Omental fat pad (tissue), 3 donors: ENCODE measurements at regions not wholly inside any gene's neighbourhood (a gene's known extent, or its start where the extent isn't known, plus 50 kb on each side); places are given as distances from the start of the nearest gene placed in this dataset.
"Not testable (repeated sequence)": the region's sequence is repeated elsewhere in the genome, so short reads cannot be mapped to it uniquely, and the experiment has no call there.

ENCODE experiments used
- ATAC-seq: fragments of 150-250 bp; one replicate; pipeline ENCODE4 v1.9.1; 2016; ENCODE audit warnings: mild to moderate bottlenecking, moderate library complexity; ENCODE audit not compliant: low FRiP score
- DNase-seq: peaks from one replicate; pipeline ENCODE4 v3.0.0-alpha.2; 2019; ENCODE audit warnings: low spot score
- TF ChIP-seq, protein P1 (sequence below), 3 donors: fragments of 450-650 bp; IDR thresholded peaks; one replicate each; pipeline ENCODE4 v1.5.1; 2016 to 2017; ENCODE audit warnings: antibody characterized with exemption in 3 of 3, mild to moderate bottlenecking in 3 of 3, moderate library complexity in 2 of 3

DNA sequence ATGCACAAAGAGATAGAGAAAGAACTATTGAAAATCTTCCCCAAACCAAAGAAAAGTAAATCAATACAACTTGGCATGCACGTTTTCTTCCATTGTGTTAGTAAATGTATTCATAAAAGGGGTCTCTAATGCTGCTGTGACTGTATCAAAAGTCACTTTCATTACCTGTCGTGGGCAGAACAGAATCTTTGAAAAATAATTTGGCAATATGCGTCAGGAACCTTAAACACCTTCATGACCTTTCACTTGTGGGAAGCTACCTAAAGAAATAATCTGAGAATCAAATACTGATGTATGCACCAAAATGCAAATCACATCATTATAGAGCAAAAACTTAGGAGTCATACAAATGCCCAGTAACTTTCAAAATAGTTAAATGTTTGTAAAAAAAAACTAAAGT lies 105.3 kb downstream of the ARL4C start:
- DNase-seq (no peak), ATAC-seq (no peak)
- TF ChIP-seq, protein P1, sequence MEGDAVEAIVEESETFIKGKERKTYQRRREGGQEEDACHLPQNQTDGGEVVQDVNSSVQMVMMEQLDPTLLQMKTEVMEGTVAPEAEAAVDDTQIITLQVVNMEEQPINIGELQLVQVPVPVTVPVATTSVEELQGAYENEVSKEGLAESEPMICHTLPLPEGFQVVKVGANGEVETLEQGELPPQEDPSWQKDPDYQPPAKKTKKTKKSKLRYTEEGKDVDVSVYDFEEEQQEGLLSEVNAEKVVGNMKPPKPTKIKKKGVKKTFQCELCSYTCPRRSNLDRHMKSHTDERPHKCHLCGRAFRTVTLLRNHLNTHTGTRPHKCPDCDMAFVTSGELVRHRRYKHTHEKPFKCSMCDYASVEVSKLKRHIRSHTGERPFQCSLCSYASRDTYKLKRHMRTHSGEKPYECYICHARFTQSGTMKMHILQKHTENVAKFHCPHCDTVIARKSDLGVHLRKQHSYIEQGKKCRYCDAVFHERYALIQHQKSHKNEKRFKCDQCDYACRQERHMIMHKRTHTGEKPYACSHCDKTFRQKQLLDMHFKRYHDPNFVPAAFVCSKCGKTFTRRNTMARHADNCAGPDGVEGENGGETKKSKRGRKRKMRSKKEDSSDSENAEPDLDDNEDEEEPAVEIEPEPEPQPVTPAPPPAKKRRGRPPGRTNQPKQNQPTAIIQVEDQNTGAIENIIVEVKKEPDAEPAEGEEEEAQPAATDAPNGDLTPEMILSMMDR (IDR thresholded peaks at IDR 0.05) = no peak

DNA sequence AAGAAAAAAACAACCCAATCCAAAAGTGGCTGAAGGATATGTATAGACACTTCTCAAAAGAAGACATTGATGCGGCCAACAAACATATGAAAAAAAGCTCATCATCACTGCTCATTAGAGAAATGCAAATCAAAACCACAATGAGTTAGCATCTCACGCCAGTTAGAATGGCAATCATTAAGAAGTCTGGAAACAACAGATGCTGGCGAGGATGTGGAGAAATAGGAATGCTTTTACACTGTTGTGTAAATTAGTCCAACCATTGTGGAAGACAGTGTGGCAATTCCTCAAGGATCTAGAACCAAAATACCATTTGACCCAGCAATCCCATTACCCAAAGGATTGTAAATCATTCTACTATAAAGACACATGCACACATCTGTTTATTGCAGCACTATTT lies 107.2 kb downstream of the ARL4C start:
- DNase-seq, ATAC-seq: not testable (repeated sequence)

DNA sequence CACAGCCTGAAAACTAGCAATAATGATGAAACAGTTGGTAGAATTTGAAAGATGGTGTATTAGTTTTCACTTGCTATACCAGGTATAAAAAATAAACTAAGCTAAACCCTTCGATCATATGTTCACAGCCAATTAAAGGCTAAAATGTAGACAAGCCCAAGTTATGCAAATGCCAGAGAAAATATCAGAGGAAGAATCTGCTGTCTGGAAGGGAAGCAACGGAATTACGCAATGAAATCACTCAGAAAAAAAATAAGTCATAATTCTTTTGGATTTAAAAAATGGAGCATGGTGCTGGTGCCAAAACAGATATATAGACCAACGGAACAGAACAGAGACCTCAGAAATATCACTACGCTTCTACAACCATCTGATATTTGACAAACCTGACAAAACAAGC lies 108.3 kb downstream of the ARL4C start:
- TF ChIP-seq, protein P1 (IDR thresholded peaks at IDR 0.05) = no peak
- DNase-seq = no peak
- no peak for ATAC-seq

DNA sequence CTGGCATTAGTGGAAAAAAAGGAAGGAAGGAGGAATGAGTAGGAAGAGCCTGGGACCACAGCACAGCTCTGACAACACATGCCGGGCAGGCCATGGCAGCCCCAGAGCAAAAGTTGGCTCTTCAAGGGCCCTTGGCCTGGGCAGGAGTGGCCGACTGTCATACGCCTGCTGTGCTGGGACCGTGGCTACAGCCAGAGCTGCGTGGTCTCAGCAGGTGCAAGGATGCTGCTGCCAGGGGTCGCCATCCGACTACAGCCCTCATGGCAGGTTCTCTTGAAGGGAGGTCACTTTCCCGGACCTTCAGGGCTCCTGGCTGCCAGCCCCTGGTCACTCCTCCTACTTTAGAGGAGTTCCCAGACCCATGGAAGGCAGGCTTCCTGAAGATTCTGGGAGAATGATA lies 109.9 kb downstream of the ARL4C start:
- DNase-seq (no peak), ATAC-seq (no peak)
- TF ChIP-seq, protein P1 (IDR thresholded peaks at IDR 0.05) = no peak

DNA sequence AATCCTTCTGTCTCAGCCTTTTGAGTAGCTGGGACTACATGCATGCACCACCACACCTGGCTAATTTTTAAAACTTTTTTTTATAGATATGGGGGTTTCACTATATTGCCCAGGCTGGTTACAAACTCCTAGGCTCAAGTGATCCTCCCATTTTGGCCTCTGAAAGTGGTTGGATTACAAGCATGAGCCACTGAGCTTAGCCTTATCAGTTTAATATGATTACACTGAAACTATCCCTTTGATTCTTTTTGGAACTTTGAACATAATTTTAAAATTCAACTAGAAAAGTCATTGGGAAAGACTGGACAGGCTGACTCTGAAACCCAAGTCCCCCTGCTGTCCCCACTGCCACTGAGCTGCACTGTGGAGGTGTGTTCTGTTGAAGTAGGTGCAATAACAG lies 114.8 kb downstream of the ARL4C start:
- TF ChIP-seq, protein P1 (IDR thresholded peaks at IDR 0.05) = no peak
- DNase-seq = no peak
- ATAC-seq = no peak

DNA sequence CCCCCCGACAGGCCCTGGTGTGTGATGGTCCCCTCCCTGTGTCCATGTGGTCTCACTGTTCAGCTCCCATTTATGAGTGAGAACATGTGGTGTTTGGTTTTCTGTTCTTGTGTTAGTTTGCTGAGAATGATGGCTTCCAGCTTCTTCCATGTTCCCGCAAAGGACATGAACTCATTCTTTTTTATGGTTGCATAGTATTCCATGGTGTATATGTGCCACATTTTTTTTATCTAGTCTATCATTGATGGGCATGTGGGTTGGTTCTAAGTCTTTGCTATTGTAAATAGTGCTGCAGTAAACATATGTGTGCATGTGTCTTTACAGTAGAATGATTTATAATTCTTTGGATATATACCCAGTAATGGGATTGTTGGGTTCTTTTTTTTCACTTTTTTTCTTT lies 117.9 kb downstream of the ARL4C start:
- ATAC-seq = not testable (repeated sequence)

DNA sequence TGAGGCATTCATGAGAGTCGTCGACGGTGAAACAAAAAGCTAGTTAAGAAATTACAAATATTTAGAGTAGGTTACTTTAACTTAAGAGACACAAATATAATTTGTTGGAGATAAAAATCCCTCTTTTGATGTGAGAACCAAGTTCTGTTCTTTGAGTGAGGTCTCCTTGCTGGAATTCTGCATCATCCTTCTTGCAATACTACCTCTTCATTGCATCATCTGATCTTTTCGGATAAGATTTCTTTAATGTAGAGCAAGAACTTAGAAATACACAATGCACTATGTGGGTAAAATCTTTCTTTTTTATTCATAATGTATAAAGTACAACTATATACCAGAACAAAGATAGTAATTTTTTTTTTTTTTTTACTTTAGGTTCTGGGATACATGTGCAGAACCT lies 118.4 kb downstream of the ARL4C start:
- TF ChIP-seq, protein P1 (IDR thresholded peaks at IDR 0.05) = no peak
- ATAC-seq = no peak

More for the DNA sequence above, 117.9 kb downstream of the ARL4C start:
- not testable (repeated sequence) for DNase-seq

DNA sequence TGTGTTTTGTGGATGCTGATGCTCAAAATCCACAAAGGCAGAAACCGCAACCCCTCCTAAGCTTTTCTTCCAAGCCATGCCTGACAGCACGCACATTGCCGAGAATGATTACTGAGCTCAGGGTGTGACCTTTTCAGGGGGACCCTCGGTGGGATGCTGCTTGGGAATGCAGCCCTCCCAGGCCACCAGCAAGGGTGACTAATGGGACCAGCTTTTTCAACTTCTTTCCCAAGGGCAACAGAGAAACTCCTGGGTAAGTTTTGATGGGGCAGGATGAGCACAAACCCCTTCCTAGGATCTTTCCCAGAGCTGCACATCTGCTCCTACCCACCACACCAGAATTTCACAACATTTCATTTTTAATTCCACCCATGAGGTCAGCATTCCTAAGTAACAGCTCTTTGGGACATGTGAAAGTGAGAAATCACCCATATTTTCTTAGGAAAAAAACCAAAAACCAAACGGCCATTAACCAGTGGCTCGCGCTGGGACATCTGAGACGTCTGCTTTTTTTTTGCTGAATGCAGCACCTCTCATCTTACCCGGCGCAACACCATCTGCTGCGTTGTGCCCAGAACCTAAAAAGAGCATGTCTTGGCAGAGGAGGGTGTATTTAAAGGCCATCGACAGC lies 119.0 kb downstream of the ARL4C start:
- TF ChIP-seq, protein P1 (IDR thresholded peaks at IDR 0.05) = no peak
- no peak for DNase-seq
- ATAC-seq = no peak

More for the DNA sequence above, 118.4 kb downstream of the ARL4C start:
- no peak for DNase-seq
